Upper lobe of right lung (tissue), 1 donor: ENCODE measurements at regions not wholly inside any gene's neighbourhood (a gene's known extent, or its start where the extent isn't known, plus 50 kb on each side); places are given as distances from the start of the nearest gene placed in this dataset.

Source experiments
- ATAC-seq: fragments of 200-7000 bp; cut with Tn5 transposase; one replicate; pipeline ENCODE4 v1.9.1; 2020; ENCODE audit warnings: mild to moderate bottlenecking, moderate library complexity
- DNase-seq: peaks from one replicate; pipeline ENCODE4 v3.0.0-alpha.2; 2020
- H3K27ac ChIP-seq: fragments of 200-600 bp; one replicate; pipeline ENCODE4 v1.8.0; 2022
- H3K27me3 ChIP-seq: fragments of 200-600 bp; one replicate; pipeline ENCODE4 v1.8.0; 2022; ENCODE audit warnings: mild to moderate bottlenecking
- H3K36me3 ChIP-seq: fragments of 200-600 bp; one replicate; pipeline ENCODE4 v1.8.0; 2022
- H3K4me1 ChIP-seq: fragments of 200-600 bp; one replicate; pipeline ENCODE4 v1.8.0; 2022
- H3K4me3 ChIP-seq: fragments of 200-600 bp; one replicate; pipeline ENCODE4 v1.8.0; 2022; ENCODE audit warnings: mild to moderate bottlenecking
- H3K9me3 ChIP-seq: fragments of 200-600 bp; one replicate; pipeline ENCODE4 v1.8.0; 2022
- intact Hi-C: fragments of 100-400 bp; cut with DNase I; formaldehyde crosslinking; loops from one replicate; pipeline ENCODE4 v1.11.0; 2022
- TF ChIP-seq, protein P1 (sequence below): fragments of 200-600 bp; IDR thresholded peaks from one replicate; pipeline ENCODE4 v1.8.0; 2022; ENCODE audit warnings: antibody characterized with exemption
- donor health status: DM: no; HTN: yes; CAD: no; lungs with severe emphysema.

DNA sequence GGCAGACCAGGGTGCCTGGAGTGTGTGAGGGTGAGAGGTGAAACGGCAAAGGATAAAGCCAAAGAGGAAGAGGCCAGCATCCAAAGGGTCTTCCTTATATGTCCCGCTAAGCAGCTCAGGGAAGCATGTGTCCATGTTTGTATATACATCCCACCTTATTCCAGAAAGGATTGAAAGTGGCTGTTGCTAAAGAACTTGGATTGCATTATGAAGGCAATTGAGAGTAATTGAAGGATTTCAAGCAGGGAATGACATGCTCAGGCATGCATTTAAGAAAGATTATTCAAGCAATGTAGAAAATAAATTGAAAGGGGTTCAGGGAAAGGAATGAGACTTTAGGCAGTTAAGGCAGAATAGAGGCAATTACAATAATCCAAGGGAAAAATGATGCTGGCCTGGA lies 237.6 kb upstream of the SOX9 start:
- no peaks in the 10 kb centered on the region for H3K4me1 ChIP-seq
- H3K4me3 ChIP-seq, result no peak overlapping the region
- DNase-seq (no peak), ATAC-seq (no peak)
- TF ChIP-seq, protein P1, sequence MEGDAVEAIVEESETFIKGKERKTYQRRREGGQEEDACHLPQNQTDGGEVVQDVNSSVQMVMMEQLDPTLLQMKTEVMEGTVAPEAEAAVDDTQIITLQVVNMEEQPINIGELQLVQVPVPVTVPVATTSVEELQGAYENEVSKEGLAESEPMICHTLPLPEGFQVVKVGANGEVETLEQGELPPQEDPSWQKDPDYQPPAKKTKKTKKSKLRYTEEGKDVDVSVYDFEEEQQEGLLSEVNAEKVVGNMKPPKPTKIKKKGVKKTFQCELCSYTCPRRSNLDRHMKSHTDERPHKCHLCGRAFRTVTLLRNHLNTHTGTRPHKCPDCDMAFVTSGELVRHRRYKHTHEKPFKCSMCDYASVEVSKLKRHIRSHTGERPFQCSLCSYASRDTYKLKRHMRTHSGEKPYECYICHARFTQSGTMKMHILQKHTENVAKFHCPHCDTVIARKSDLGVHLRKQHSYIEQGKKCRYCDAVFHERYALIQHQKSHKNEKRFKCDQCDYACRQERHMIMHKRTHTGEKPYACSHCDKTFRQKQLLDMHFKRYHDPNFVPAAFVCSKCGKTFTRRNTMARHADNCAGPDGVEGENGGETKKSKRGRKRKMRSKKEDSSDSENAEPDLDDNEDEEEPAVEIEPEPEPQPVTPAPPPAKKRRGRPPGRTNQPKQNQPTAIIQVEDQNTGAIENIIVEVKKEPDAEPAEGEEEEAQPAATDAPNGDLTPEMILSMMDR, result no peak
- no peaks in the 10 kb centered on the region for H3K36me3 ChIP-seq
- H3K9me3 ChIP-seq, result no peaks in the 10 kb centered on the region
- no peaks in the 10 kb centered on the region for H3K27me3 ChIP-seq
- H3K27ac ChIP-seq, result no peak overlapping the region
- intact Hi-C loops, result no loop called here

DNA sequence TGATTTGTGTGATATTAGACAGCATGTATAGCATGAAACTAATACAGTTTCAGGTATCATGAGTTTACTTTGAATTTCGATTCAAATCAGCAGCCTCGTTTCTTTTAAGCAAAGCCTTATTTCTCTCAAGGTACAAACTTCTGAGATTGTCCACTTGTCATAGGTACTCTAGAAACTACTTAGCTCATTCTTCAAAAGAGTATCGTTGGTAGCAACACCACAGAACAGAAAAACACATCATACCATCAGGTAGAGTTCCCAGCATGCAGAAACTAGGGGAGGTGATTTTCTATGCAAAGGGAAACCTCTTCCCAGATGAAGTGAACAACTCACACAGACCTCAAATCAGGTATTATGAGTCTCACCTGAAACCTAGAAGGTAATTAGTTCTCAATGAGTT lies 237.0 kb upstream of the SOX9 start:
- H3K9me3 ChIP-seq, result no peaks in the 10 kb centered on the region
- TF ChIP-seq, protein P1, result no peak
- intact Hi-C loops, result no loop called here
- ATAC-seq (no peak), DNase-seq (no peak)
- no peak overlapping the region for H3K27ac ChIP-seq
- H3K27me3 ChIP-seq, result no peaks in the 10 kb centered on the region
- H3K36me3 ChIP-seq, result no peaks in the 10 kb centered on the region
- no peaks in the 10 kb centered on the region for H3K4me1 ChIP-seq
- no peak overlapping the region for H3K4me3 ChIP-seq

DNA sequence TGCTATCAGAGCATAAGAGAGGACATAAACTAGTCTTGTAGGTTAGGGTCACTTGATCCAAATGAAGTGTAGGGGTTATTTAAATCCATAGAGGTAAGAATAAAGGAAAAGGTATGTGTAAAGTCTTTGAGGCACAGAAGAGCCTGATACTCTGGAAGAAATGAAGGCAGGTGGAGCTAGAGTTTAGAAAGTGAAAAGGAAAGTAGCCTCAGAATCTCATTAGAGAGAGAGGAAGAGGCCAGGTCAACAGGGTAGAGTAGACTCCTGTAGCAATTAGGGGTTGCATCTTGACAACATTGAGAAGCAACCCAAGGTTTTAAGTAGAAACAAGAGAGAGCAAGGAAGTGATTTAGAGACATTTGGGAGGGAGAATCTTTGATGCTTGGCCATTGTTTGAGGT lies 235.2 kb upstream of the SOX9 start:
- DNase-seq (no peak), ATAC-seq (no peak)
- H3K4me1 ChIP-seq, result no peaks in the 10 kb centered on the region
- H3K27me3 ChIP-seq, result no peaks in the 10 kb centered on the region
- no peak overlapping the region for H3K4me3 ChIP-seq
- intact Hi-C loops, result no loop called here
- H3K36me3 ChIP-seq, result no peaks in the 10 kb centered on the region
- TF ChIP-seq, protein P1, result no peak
- H3K27ac ChIP-seq, result no peak overlapping the region
- H3K9me3 ChIP-seq, result no peaks in the 10 kb centered on the region

DNA sequence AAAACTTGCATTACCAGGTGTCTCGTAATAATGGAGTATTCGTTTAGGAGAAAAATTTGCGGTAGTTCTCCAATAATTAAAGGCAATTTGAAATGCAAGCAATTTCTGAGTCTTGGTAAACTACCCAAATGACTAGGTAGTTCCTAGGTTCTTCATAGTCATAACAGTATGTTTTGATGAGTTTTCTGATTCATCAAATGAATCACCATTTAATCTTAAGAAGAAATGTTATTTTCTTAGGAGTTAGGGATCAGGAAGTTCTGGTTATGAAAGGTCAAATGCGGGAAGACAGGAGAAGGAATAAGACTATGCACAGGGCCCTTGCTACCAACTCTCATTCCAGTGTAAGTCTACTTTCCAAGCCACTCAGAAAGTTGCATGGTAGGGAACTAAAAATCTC lies 221.5 kb upstream of the SOX9 start:
- ATAC-seq, result no peak
- intact Hi-C loops, result no loop called here
- TF ChIP-seq, protein P1, result no peak

DNA sequence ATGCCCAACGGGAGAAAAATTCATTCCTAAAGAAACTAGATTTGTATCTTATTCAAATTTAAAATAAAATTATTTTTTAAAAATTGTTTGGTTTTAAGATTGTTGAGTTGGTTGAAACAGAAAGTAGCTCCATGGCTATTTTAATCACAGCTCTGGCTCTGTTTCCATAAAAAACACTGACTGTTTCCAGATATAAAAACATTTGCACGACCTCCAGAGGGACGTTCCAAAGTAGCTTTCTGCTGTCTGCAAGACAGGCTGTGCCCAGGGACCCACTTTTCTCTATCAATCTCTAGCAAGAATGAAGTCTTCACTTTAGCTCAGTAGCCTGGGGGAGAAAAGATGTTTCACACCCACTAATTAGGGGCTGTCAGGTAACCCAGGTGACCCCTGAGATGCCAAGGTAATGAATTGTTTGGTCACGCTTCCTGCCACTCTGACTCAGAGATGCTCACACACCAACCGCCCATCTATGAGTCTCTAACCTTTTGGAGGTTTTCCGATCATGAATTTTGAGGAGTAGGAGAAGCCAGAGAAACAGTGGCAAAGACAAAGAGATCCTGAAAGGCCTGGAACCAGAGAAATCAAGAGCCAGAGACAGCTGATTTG lies 220.1 kb upstream of the SOX9 start:
- ATAC-seq, result no peak
- intact Hi-C loops, result no loop called here
- Histone ChIP-seq H3K4me1 (no peaks in the 10 kb centered on the region), H3K4me3 (no peak overlapping the region), H3K27ac (no peak overlapping the region), H3K36me3 (no peaks in the 10 kb centered on the region), H3K9me3 (no peaks in the 10 kb centered on the region), H3K27me3 (no peaks in the 10 kb centered on the region)
- DNase-seq, result no peak
- TF ChIP-seq, protein P1, result no peak

More for the DNA sequence above, 221.5 kb upstream of the SOX9 start:
- Histone ChIP-seq H3K27me3 (no peaks in the 10 kb centered on the region), H3K4me3 (no peak overlapping the region), H3K36me3 (no peaks in the 10 kb centered on the region), H3K4me1 (no peaks in the 10 kb centered on the region), H3K9me3 (no peaks in the 10 kb centered on the region), H3K27ac (no peak overlapping the region)
- no peak for DNase-seq
